ENCODE measurements at regions not wholly inside any gene's neighbourhood (a gene's known extent, or its start where the extent isn't known, plus 50 kb on each side); places are given as distances from the start of the nearest gene placed in this dataset.
"Not testable (repeated sequence)": the region's sequence is repeated elsewhere in the genome, so short reads cannot be mapped to it uniquely, and the experiment has no call there.

GRCh38 chr4:159577241-159577640 lies 474.4 kb downstream of the RAPGEF2 start:
- TF ChIP-seq CTCF (conservative IDR thresholded peaks at IDR 0.05) = no peak
- H3K27ac ChIP-seq = no peak overlapping the region

- no peak for TF ChIP-seq CTCF (conservative IDR thresholded peaks at IDR 0.05)
- H3K27ac ChIP-seq = no peak overlapping the region
These were observed 479.8 kb downstream of the RAPGEF2 start for GRCh38 chr4:159582685-159583084.

GRCh38 chr4:159592898-159593556 lies 490.1 kb downstream of the RAPGEF2 start:
- H3K27ac ChIP-seq = no peak overlapping the region
- TF ChIP-seq CTCF (conservative IDR thresholded peaks at IDR 0.05) = no peak

- H3K27ac ChIP-seq = no peak overlapping the region
- TF ChIP-seq CTCF (conservative IDR thresholded peaks at IDR 0.05) = no peak
These were observed 490.8 kb downstream of the RAPGEF2 start for GRCh38 chr4:159593681-159594080.

- TF ChIP-seq CTCF (conservative IDR thresholded peaks at IDR 0.05) = no peak
These were observed 491.7 kb downstream of the RAPGEF2 start for GRCh38 chr4:159594576-159594975.

GRCh38 chr4:159595101-159595500 lies 492.2 kb downstream of the RAPGEF2 start:
- H3K27ac ChIP-seq = not testable (repeated sequence)

More at GRCh38 chr4:159594576-159594975, 491.7 kb downstream of the RAPGEF2 start:
- no peak overlapping the region for H3K27ac ChIP-seq

GRCh38 chr4:159598602-159599001 lies 495.7 kb downstream of the RAPGEF2 start:
- no peak overlapping the region for H3K27ac ChIP-seq
- TF ChIP-seq CTCF (conservative IDR thresholded peaks at IDR 0.05) = no peak

- no peak overlapping the region for H3K27ac ChIP-seq
- no peak for TF ChIP-seq CTCF (conservative IDR thresholded peaks at IDR 0.05)
These were observed 497.2 kb downstream of the RAPGEF2 start for GRCh38 chr4:159600061-159600460.
